Right ventricle myocardium superior (tissue), 1 donor: ENCODE measurements at regions not wholly inside any gene's neighbourhood (a gene's known extent, or its start where the extent isn't known, plus 50 kb on each side); places are given as distances from the start of the nearest gene placed in this dataset.

Source experiments
- ATAC-seq: fragments of 200-7000 bp; cut with Tn5 transposase; one replicate; pipeline ENCODE4 v1.9.1; 2020; ENCODE audit warnings: mild to moderate bottlenecking; ENCODE audit not compliant: poor library complexity
- DNase-seq: peaks from one replicate; pipeline ENCODE4 v3.0.0-alpha.2; 2020
- intact Hi-C: fragments of 100-400 bp; cut with DNase I; formaldehyde crosslinking; loops from one replicate; pipeline ENCODE4 v1.11.2; 2022
- donor health status: DM: no; HTN: yes; CAD: no; lungs with severe emphysema.

GRCh38 chr19:31497709-31498108, 148.5 kb upstream of the TSHZ3 start:
- intact Hi-C loops = no loop called here

GRCh38 chr19:31498781-31499180, 149.5 kb upstream of the TSHZ3 start:
- ATAC-seq = no peak
- DNase-seq = no peak
- intact Hi-C loops = no loop called here

More at GRCh38 chr19:31497709-31498108, 148.5 kb upstream of the TSHZ3 start:
- no peak for DNase-seq
- no peak for ATAC-seq

- DNase-seq (no peak), ATAC-seq (no peak)
- intact Hi-C loops = no loop called here
Observed at GRCh38 chr19:31499281-31500196, 150.3 kb upstream of the TSHZ3 start.

- no peak for DNase-seq
- intact Hi-C loops = no loop called here
- no peak for ATAC-seq
Observed at GRCh38 chr19:31500197-31500830, 151.1 kb upstream of the TSHZ3 start.

GRCh38 chr19:31500946-31501345, 151.7 kb upstream of the TSHZ3 start:
- ATAC-seq = no peak
- DNase-seq = no peak

GRCh38 chr19:31501427-31502195, 152.4 kb upstream of the TSHZ3 start:
- no peak for DNase-seq
- ATAC-seq = no peak
- intact Hi-C loops = no loop called here

More at GRCh38 chr19:31500946-31501345, 151.7 kb upstream of the TSHZ3 start:
- intact Hi-C loops = no loop called here

GRCh38 chr19:31502536-31503170, 153.4 kb upstream of the TSHZ3 start:
- ATAC-seq (no peak), DNase-seq (no peak)
- intact Hi-C loops = no loop called here

GRCh38 chr19:31503211-31503610, 154.0 kb upstream of the TSHZ3 start:
- DNase-seq (no peak), ATAC-seq (no peak)
- intact Hi-C loops = no loop called here

GRCh38 chr19:31504221-31504620, 155.0 kb upstream of the TSHZ3 start:
- intact Hi-C loops = no loop called here
- DNase-seq (no peak), ATAC-seq (no peak)

- intact Hi-C loops = no loop called here
- ATAC-seq (no peak), DNase-seq (no peak)
Observed at GRCh38 chr19:31505596-31505910, 156.3 kb upstream of the TSHZ3 start.

- ATAC-seq (no peak), DNase-seq (no peak)
- intact Hi-C loops = no loop called here
Observed at GRCh38 chr19:31506102-31506501, 156.9 kb upstream of the TSHZ3 start.

- intact Hi-C loops = no loop called here
- ATAC-seq = no peak
- DNase-seq = no peak
Observed at GRCh38 chr19:31510635-31511034, 161.4 kb upstream of the TSHZ3 start.

- no peak for DNase-seq
- ATAC-seq = no peak
- intact Hi-C loops = no loop called here
Observed at GRCh38 chr19:31511098-31511497, 161.9 kb upstream of the TSHZ3 start.

- ATAC-seq = no peak
- no peak for DNase-seq
- intact Hi-C loops = no loop called here
Observed at GRCh38 chr19:31511696-31512095, 162.5 kb upstream of the TSHZ3 start.

GRCh38 chr19:31512181-31512970, 163.1 kb upstream of the TSHZ3 start:
- intact Hi-C loops = no loop called here
- no peak for ATAC-seq
- DNase-seq = no peak

GRCh38 chr19:31513841-31514240, 164.6 kb upstream of the TSHZ3 start:
- ATAC-seq = no peak
- no peak for DNase-seq
- intact Hi-C loops = no loop called here

GRCh38 chr19:31515931-31516330, 166.7 kb upstream of the TSHZ3 start:
- intact Hi-C loops = no loop called here
- DNase-seq = no peak
- ATAC-seq = no peak

- DNase-seq (no peak), ATAC-seq (no peak)
- intact Hi-C loops = no loop called here
Observed at GRCh38 chr19:31516756-31517155, 167.5 kb upstream of the TSHZ3 start.
